Gastrocnemius medialis (tissue), 4 donors: ENCODE measurements at regions not wholly inside any gene's neighbourhood (a gene's known extent, or its start where the extent isn't known, plus 50 kb on each side); places are given as distances from the start of the nearest gene placed in this dataset.

Experiments
- POLR2A ChIP-seq, 2 donors: fragments of 450-650 bp; IDR thresholded peaks; one replicate each; pipeline ENCODE4 v1.6.1; 2017; ENCODE audit warnings: antibody characterized with exemption in 2 of 2, mild to moderate bottlenecking in 2 of 2, moderate library complexity in 2 of 2
- TF ChIP-seq, protein P1 (sequence below), 5 experiments: fragments of 450-650 bp in 3 of 5; fragments of 200-600 bp in 2 of 5; sonication (generic) in 2 of 5; IDR thresholded peaks in 4 of 5; conservative IDR thresholded peaks in 1 of 5; 1 replicate in 4 of 5; 2 replicates in 1 of 5; pipeline ENCODE4 v1.5.1; 2016 to 2019; ENCODE audit warnings: antibody characterized with exemption in 5 of 5, mild to moderate bottlenecking in 3 of 5, moderate library complexity in 3 of 5

DNA sequence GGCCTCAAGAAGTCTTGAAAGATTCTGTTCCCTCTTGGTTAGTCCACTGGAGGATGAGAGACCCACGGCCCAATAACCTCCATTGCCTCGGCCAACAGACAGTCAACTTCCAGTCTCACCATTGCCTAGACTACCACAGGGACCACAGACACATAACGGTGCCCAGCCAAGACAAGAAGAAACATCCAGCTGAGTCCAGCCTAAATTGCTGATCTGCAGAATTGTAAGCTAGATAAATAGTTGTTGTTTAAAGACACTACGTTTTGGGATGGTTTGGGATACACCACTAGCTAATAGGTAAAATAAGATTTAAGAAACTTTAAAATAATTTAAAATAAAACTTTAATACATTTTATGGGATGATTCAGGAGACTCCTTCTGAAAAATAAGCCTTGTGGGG, 324.7 kb upstream of the JAG1 start:
- TF ChIP-seq, protein P1, sequence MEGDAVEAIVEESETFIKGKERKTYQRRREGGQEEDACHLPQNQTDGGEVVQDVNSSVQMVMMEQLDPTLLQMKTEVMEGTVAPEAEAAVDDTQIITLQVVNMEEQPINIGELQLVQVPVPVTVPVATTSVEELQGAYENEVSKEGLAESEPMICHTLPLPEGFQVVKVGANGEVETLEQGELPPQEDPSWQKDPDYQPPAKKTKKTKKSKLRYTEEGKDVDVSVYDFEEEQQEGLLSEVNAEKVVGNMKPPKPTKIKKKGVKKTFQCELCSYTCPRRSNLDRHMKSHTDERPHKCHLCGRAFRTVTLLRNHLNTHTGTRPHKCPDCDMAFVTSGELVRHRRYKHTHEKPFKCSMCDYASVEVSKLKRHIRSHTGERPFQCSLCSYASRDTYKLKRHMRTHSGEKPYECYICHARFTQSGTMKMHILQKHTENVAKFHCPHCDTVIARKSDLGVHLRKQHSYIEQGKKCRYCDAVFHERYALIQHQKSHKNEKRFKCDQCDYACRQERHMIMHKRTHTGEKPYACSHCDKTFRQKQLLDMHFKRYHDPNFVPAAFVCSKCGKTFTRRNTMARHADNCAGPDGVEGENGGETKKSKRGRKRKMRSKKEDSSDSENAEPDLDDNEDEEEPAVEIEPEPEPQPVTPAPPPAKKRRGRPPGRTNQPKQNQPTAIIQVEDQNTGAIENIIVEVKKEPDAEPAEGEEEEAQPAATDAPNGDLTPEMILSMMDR (IDR thresholded peaks at IDR 0.05 in 4 of 5, conservative IDR thresholded peaks at IDR 0.05 in 1 of 5): no peak
- TF ChIP-seq POLR2A (IDR thresholded peaks at IDR 0.05): no peak
